ENCODE measurements at regions not wholly inside any gene's neighbourhood (a gene's known extent, or its start where the extent isn't known, plus 50 kb on each side); places are given as distances from the start of the nearest gene placed in this dataset.
"Not testable (repeated sequence)": the region's sequence is repeated elsewhere in the genome, so short reads cannot be mapped to it uniquely, and the experiment has no call there.

DNA sequence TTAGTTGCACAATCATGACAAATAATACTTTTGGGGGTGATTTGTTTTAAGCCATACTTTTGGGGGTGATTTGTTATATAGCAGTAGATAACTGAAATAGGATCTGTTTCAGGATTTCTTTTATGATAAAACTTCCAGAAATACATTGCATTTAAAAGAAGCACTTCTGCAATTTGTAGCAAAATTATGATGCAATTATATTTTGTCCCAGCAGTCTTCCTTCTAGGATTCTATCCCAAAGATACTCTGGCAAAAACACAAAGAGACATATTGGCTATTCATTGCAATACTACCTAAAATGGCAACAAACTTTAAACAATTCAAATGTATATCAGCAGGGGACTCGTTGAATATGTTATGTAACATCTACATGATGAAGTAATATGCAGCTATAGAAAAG, 78.9 kb upstream of the ANKRD28 start:
- Histone ChIP-seq H3K9me3 (ENCODE audit: low read length) (no peaks in the 10 kb centered on the region), H3K9ac (ENCODE audit: low read length) (no peak overlapping the region), H2AFZ (ENCODE audit: low read depth, low read length) (no peak overlapping the region), H3K4me2 (ENCODE audit: low read length) (no peak overlapping the region), H3K4me3 (ENCODE audit: low read length) (no peak overlapping the region), H3F3A (ENCODE audit: insufficient read depth, low read length, poor library complexity, severe bottlenecking) (no peaks in the 10 kb centered on the region), H3K27me3 (ENCODE audit: insufficient read depth, low read depth, low read length) (no peaks in the 10 kb centered on the region), H3K36me3 (ENCODE audit: insufficient read depth, low read length) (no peaks in the 10 kb centered on the region), H4K20me1 (ENCODE audit: insufficient read depth) (no peaks in the 10 kb centered on the region), H3K79me2 (replicated peaks; ENCODE audit: insufficient read depth, low read length) (no peaks in the 10 kb centered on the region), H3K9me2 (ENCODE audit: insufficient read depth, low read length) (no peaks in the 10 kb centered on the region), H3K27ac (ENCODE audit: low read length) (no peak overlapping the region)
- no peak for TF ChIP-seq MXI1 (conservative IDR thresholded peaks at IDR 0.05; ENCODE audit: poor library complexity, severe bottlenecking)
- TF ChIP-seq EP300 (conservative IDR thresholded peaks at IDR 0.05; ENCODE audit: poor library complexity, severe bottlenecking): no peak
- no peak for TF ChIP-seq POLR2AphosphoS5 (IDR thresholded peaks at IDR 0.05)
- TF ChIP-seq RAD21 (conservative IDR thresholded peaks at IDR 0.05): no peak
- TF ChIP-seq, protein P1, sequence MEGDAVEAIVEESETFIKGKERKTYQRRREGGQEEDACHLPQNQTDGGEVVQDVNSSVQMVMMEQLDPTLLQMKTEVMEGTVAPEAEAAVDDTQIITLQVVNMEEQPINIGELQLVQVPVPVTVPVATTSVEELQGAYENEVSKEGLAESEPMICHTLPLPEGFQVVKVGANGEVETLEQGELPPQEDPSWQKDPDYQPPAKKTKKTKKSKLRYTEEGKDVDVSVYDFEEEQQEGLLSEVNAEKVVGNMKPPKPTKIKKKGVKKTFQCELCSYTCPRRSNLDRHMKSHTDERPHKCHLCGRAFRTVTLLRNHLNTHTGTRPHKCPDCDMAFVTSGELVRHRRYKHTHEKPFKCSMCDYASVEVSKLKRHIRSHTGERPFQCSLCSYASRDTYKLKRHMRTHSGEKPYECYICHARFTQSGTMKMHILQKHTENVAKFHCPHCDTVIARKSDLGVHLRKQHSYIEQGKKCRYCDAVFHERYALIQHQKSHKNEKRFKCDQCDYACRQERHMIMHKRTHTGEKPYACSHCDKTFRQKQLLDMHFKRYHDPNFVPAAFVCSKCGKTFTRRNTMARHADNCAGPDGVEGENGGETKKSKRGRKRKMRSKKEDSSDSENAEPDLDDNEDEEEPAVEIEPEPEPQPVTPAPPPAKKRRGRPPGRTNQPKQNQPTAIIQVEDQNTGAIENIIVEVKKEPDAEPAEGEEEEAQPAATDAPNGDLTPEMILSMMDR (IDR thresholded peaks at IDR 0.05; ENCODE audit: poor library complexity, severe bottlenecking): no peak
- TF ChIP-seq EZH2 (IDR thresholded peaks at IDR 0.05; ENCODE audit: borderline replicate concordance, insufficient read depth, low read length, poor library complexity, severe bottlenecking): no peak

DNA sequence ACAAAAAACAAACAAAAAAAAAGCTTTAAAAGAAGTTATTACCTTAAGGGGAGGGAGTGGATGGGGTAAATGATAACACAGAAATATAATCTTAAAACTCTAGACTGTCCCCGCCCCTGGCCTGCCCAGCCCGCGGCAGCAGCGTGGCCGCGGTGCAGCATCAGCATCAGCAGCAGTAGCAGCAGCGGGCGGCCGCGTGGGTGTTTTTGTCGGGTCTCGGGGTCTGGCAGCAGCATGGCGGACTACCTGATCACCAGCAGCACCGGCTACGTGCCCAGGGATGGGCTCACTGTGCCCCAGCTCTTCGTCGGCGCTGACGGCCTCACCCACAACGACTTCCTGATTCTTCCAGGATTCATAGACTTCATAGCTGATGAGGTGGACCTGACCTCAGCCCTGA, 80.0 kb upstream of the ANKRD28 start:
- no peaks in the 10 kb centered on the region for H3K9me3 ChIP-seq (ENCODE audit: low read length)
- no peaks in the 10 kb centered on the region for H3F3A ChIP-seq (ENCODE audit: insufficient read depth, low read length, poor library complexity, severe bottlenecking)
- H4K20me1 ChIP-seq (ENCODE audit: insufficient read depth): no peaks in the 10 kb centered on the region
- TF ChIP-seq SMC3 (conservative IDR thresholded peaks at IDR 0.05; ENCODE audit: poor library complexity): no peak
- no peak for TF ChIP-seq POLR2AphosphoS5 (IDR thresholded peaks at IDR 0.05)
- no peak for TF ChIP-seq EP300 (conservative IDR thresholded peaks at IDR 0.05; ENCODE audit: poor library complexity, severe bottlenecking)
- TF ChIP-seq TAF1 (IDR thresholded peaks at IDR 0.05; ENCODE audit: low read depth): no peak
- no peak for TF ChIP-seq EZH2 (IDR thresholded peaks at IDR 0.05; ENCODE audit: borderline replicate concordance, insufficient read depth, low read length, poor library complexity, severe bottlenecking)
- TF ChIP-seq, protein P2, sequence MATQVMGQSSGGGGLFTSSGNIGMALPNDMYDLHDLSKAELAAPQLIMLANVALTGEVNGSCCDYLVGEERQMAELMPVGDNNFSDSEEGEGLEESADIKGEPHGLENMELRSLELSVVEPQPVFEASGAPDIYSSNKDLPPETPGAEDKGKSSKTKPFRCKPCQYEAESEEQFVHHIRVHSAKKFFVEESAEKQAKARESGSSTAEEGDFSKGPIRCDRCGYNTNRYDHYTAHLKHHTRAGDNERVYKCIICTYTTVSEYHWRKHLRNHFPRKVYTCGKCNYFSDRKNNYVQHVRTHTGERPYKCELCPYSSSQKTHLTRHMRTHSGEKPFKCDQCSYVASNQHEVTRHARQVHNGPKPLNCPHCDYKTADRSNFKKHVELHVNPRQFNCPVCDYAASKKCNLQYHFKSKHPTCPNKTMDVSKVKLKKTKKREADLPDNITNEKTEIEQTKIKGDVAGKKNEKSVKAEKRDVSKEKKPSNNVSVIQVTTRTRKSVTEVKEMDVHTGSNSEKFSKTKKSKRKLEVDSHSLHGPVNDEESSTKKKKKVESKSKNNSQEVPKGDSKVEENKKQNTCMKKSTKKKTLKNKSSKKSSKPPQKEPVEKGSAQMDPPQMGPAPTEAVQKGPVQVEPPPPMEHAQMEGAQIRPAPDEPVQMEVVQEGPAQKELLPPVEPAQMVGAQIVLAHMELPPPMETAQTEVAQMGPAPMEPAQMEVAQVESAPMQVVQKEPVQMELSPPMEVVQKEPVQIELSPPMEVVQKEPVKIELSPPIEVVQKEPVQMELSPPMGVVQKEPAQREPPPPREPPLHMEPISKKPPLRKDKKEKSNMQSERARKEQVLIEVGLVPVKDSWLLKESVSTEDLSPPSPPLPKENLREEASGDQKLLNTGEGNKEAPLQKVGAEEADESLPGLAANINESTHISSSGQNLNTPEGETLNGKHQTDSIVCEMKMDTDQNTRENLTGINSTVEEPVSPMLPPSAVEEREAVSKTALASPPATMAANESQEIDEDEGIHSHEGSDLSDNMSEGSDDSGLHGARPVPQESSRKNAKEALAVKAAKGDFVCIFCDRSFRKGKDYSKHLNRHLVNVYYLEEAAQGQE (IDR thresholded peaks at IDR 0.05; ENCODE audit: borderline replicate concordance): no peak
- no peak for TF ChIP-seq RAD21 (conservative IDR thresholded peaks at IDR 0.05)
- H3K27me3 ChIP-seq (ENCODE audit: insufficient read depth, low read depth, low read length): no peaks in the 10 kb centered on the region
- H3K4me3 ChIP-seq (ENCODE audit: low read length): no peak overlapping the region
- H3K79me2 ChIP-seq (replicated peaks; ENCODE audit: insufficient read depth, low read length): no peaks in the 10 kb centered on the region
- no peak overlapping the region for H3K4me2 ChIP-seq (ENCODE audit: low read length)
- no peaks in the 10 kb centered on the region for H3K36me3 ChIP-seq (ENCODE audit: insufficient read depth, low read length)
- no peak overlapping the region for H3K27ac ChIP-seq (ENCODE audit: low read length)
- H3K9me2 ChIP-seq (ENCODE audit: insufficient read depth, low read length): no peaks in the 10 kb centered on the region
- H3K9ac ChIP-seq (ENCODE audit: low read length): no peak overlapping the region
- no peak overlapping the region for H2AFZ ChIP-seq (ENCODE audit: low read depth, low read length)

DNA sequence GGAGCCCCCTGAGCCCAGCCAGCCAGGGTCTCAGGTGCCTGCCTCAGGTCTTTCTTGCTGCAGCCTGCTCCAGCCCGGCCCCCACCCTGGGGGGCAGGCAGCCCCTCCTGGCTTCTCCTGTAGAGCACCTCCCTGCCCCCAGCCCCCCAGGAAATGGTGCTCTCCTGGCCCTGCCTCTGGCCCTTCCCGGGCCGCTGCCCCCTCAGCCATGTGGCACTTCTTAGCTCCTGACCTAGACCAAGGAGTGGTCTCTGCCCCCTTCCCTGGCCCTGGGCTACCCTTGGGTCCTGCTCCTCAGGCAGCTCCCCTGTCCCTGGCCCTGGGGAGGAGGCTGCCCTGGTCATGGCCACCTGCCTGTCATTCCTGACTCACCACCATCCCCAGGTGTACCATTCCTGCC, 82.0 kb upstream of the ANKRD28 start:
- not testable (repeated sequence) for H3K9me2 ChIP-seq (ENCODE audit: insufficient read depth, low read length); H3K9ac ChIP-seq (ENCODE audit: low read length); H3K4me2 ChIP-seq (ENCODE audit: low read length); H2AFZ ChIP-seq (ENCODE audit: low read depth, low read length); H3K27ac ChIP-seq (ENCODE audit: low read length); H3K36me3 ChIP-seq (ENCODE audit: insufficient read depth, low read length); H3K79me2 ChIP-seq (replicated peaks; ENCODE audit: insufficient read depth, low read length); H3F3A ChIP-seq (ENCODE audit: insufficient read depth, low read length, poor library complexity, severe bottlenecking); H3K9me3 ChIP-seq (ENCODE audit: low read length); H3K4me3 ChIP-seq (ENCODE audit: low read length); H3K27me3 ChIP-seq (ENCODE audit: insufficient read depth, low read depth, low read length); H4K20me1 ChIP-seq (ENCODE audit: insufficient read depth)
